Sigmoid colon (tissue), 4 donors: ENCODE measurements at regions not wholly inside any gene's neighbourhood (a gene's known extent, or its start where the extent isn't known, plus 50 kb on each side); places are given as distances from the start of the nearest gene placed in this dataset.

Experiments
- CTCF ChIP-seq, 4 experiments: fragments of 450-650 bp in 3 of 4; fragments of 200-600 bp in 1 of 4; IDR thresholded peaks; one replicate each; pipeline ENCODE4 v1.5.1; 2016 to 2019; ENCODE audit warnings: antibody characterized with exemption in 4 of 4, mild to moderate bottlenecking in 3 of 4, moderate library complexity in 2 of 4
- EP300 ChIP-seq, 4 donors: sonication (generic); formaldehyde crosslinking; IDR thresholded peaks; one replicate each; pipeline ENCODE4 v1.6.1; 2017; ENCODE audit warnings: antibody characterized with exemption in 4 of 4
- POLR2A ChIP-seq, 2 donors: fragments of 450-650 bp; IDR thresholded peaks; one replicate each; pipeline ENCODE4 v1.6.1; 2016; ENCODE audit warnings: antibody characterized with exemption in 2 of 2, mild to moderate bottlenecking in 2 of 2, moderate library complexity in 2 of 2

- TF ChIP-seq EP300 (IDR thresholded peaks at IDR 0.05) (no peak), CTCF (IDR thresholded peaks at IDR 0.05) (no peak), POLR2A (IDR thresholded peaks at IDR 0.05) (no peak)
Measured at GRCh38 chr11:127369356-127369755, 368.8 kb upstream of the KIRREL3 start.
